Muscle of arm (tissue), 1 donor: ENCODE measurements at regions not wholly inside any gene's neighbourhood (a gene's known extent, or its start where the extent isn't known, plus 50 kb on each side); places are given as distances from the start of the nearest gene placed in this dataset.

Experiments used
- DNase-seq: peaks from one replicate; pipeline ENCODE4 v3.0.0-alpha.2; 2013

- peak; percentile 40 for DNase-seq
These were observed 179.9 kb downstream of the ZIC1 start for GRCh38 chr3:147589016-147589415.

- DNase-seq = no peak
These were observed 195.0 kb downstream of the ZIC1 start for GRCh38 chr3:147604136-147604535.

- DNase-seq = no peak
These were observed 204.6 kb downstream of the ZIC1 start for GRCh38 chr3:147613725-147614124.

- no peak for DNase-seq
These were observed 205.0 kb downstream of the ZIC1 start for GRCh38 chr3:147614210-147614609.

- no peak for DNase-seq
These were observed 205.9 kb downstream of the ZIC1 start for GRCh38 chr3:147615035-147615434.

- no peak for DNase-seq
These were observed 207.9 kb downstream of the ZIC1 start for GRCh38 chr3:147616998-147617619.

GRCh38 chr3:147618691-147619090, 209.5 kb downstream of the ZIC1 start:
- DNase-seq = no peak

GRCh38 chr3:147619921-147620560, 210.9 kb downstream of the ZIC1 start:
- no peak for DNase-seq

GRCh38 chr3:147620906-147621305, 211.7 kb downstream of the ZIC1 start:
- DNase-seq = no peak

GRCh38 chr3:147630921-147631415, 221.8 kb downstream of the ZIC1 start:
- DNase-seq = no peak

- no peak for DNase-seq
These were observed 231.6 kb downstream of the ZIC1 start for GRCh38 chr3:147640781-147641180.

- DNase-seq = no peak
These were observed 236.6 kb downstream of the ZIC1 start for GRCh38 chr3:147645761-147646160.

GRCh38 chr3:147649475-147649874, 240.3 kb downstream of the ZIC1 start:
- no peak for DNase-seq

- no peak for DNase-seq
These were observed 242.1 kb downstream of the ZIC1 start for GRCh38 chr3:147651107-147651778.

- no peak for DNase-seq
These were observed 243.6 kb downstream of the ZIC1 start for GRCh38 chr3:147652651-147653366.

GRCh38 chr3:147653367-147653923, 244.3 kb downstream of the ZIC1 start:
- no peak for DNase-seq

- DNase-seq = no peak
These were observed 245.7 kb downstream of the ZIC1 start for GRCh38 chr3:147654827-147655226.

GRCh38 chr3:147655236-147655635, 246.1 kb downstream of the ZIC1 start:
- DNase-seq = no peak

- DNase-seq = no peak
These were observed 246.9 kb downstream of the ZIC1 start for GRCh38 chr3:147656023-147656422.

GRCh38 chr3:147661916-147662315, 252.8 kb downstream of the ZIC1 start:
- no peak for DNase-seq

GRCh38 chr3:147662705-147663104, 253.5 kb downstream of the ZIC1 start:
- no peak for DNase-seq

GRCh38 chr3:147669077-147669476, 259.9 kb downstream of the ZIC1 start:
- DNase-seq = no peak
